Ovary (tissue), 7 donors: ENCODE measurements at regions not wholly inside any gene's neighbourhood (a gene's known extent, or its start where the extent isn't known, plus 50 kb on each side); places are given as distances from the start of the nearest gene placed in this dataset.

ENCODE experiments used
- DNase-seq, 5 donors: peaks; one replicate each; pipeline ENCODE4 v3.0.0-alpha.2; 2019 to 2020
- H3K27ac ChIP-seq, 2 donors: fragments of 200-600 bp; one replicate each; pipeline versions ENCODE4 v1.5.1 to v1.8.0; 2019 to 2022
- H3K27me3 ChIP-seq: fragments of 200-600 bp; one replicate; pipeline ENCODE4 v1.8.0; 2022
- H3K36me3 ChIP-seq: fragments of 200-600 bp; sonication (generic); one replicate; pipeline ENCODE4 v1.5.1; 2019
- H3K4me1 ChIP-seq: one replicate; pipeline ENCODE4 v1.8.1; 2013; ENCODE audit warnings: mild to moderate bottlenecking, moderate library complexity; ENCODE audit not compliant: insufficient read depth
- H3K4me3 ChIP-seq: fragments of 200-600 bp; sonication (generic); one replicate; pipeline ENCODE4 v1.5.1; 2017
- H3K9me3 ChIP-seq, 2 donors: fragments of 200-600 bp in 1 of 2; sonication (generic) in 1 of 2; one replicate each; pipeline versions ENCODE4 v1.5.1 to v1.8.1; 2013 to 2019; ENCODE audit warnings: mild to moderate bottlenecking in 1 of 2, moderate library complexity in 1 of 2
- CTCF ChIP-seq, 3 donors: fragments of 450-650 bp in 2 of 3; fragments of 200-600 bp in 1 of 3; IDR thresholded peaks; one replicate each; pipeline versions ENCODE4 v1.5.1 to v1.8.0; 2016 to 2022; ENCODE audit warnings: antibody characterized with exemption in 3 of 3, mild to moderate bottlenecking in 1 of 3
- EP300 ChIP-seq: sonication (generic); formaldehyde crosslinking; IDR thresholded peaks from one replicate; pipeline ENCODE4 v1.6.1; 2017; ENCODE audit warnings: antibody characterized with exemption
- POLR2A ChIP-seq: fragments of 450-650 bp; IDR thresholded peaks from one replicate; pipeline ENCODE4 v1.6.1; 2017; ENCODE audit warnings: antibody characterized with exemption, mild to moderate bottlenecking, moderate library complexity
- WGBS, 3 donors: extraction: QIAGEN DNeasy Blood & Tissue Kit in 1 of 3; methylation state at CpG; one replicate each; pipeline versions ENCODE4 v1.1.5 to v1.1.7; 2013 to 2017; 5-methylcytosine and 5-hydroxymethylcytosine counted together
- intact Hi-C, 4 donors: fragments of 100-400 bp; cut with DNase I; formaldehyde crosslinking; loops; one replicate each; pipeline versions ENCODE4 v1.11.0 to v1.15.1; 2022 to 2023
- donor health status: DM: no; HTN: no; CAD: no; lungs with moderate emphysema.
- donor health status: DM: no; HTN: no; CAD: no.
- donor health status: Bipolar disorder and iron deficiency.
- donor health status: DM: no; HTN: no; CAD: no.
- donor health status: DM: yes; HTN: yes; CAD: no.

GRCh38 chr14:31969699-31970240 lies 107.3 kb upstream of the ARHGAP5 start:
- WGBS, 3 donors, result 32 to 41% (median 35%) methylated on average over 2 of the region's 2 CpGs
- TF ChIP-seq EP300 (no peak), CTCF (IDR thresholded peaks at IDR 0.05) (no peak), POLR2A (no peak)
- H3K27ac ChIP-seq, result no peak overlapping the region

GRCh38 chr14:31970744-31971143 lies 106.4 kb upstream of the ARHGAP5 start:
- intact Hi-C loops, result no loop called here
- no peak for DNase-seq
- no peak overlapping the region for H3K4me3 ChIP-seq
- TF ChIP-seq EP300 (no peak), POLR2A (no peak), CTCF (IDR thresholded peaks at IDR 0.05) (no peak)
- no peaks in the 10 kb centered on the region for H3K27me3 ChIP-seq
- no peak overlapping the region for H3K27ac ChIP-seq
- H3K4me1 ChIP-seq, result peaks cover 7% of the 10 kb centered on the region
- no peaks in the 10 kb centered on the region for H3K36me3 ChIP-seq
- WGBS, 3 donors, result 92 to 100% (median 93%) methylated on average over 1 of the region's 1 CpG
- H3K9me3 ChIP-seq, result peaks cover 0 to 8% of the 10 kb centered on the region in 2 donors

More at GRCh38 chr14:31969699-31970240, 107.3 kb upstream of the ARHGAP5 start:
- H3K9me3 ChIP-seq, result peaks cover 0 to 8% of the 10 kb centered on the region in 2 donors
- no peak overlapping the region for H3K4me3 ChIP-seq
- H3K36me3 ChIP-seq, result no peaks in the 10 kb centered on the region
- intact Hi-C loops, result loop anchor here in 1 of 4 donors (10.0 kb wide), 1 partner anchor 235 kb away; the partner anchor contains the start of genes RNU6-7 and RNU6-8
- H3K4me1 ChIP-seq, result peaks cover 15% of the 10 kb centered on the region
- no peaks in the 10 kb centered on the region for H3K27me3 ChIP-seq
- DNase-seq, result no peak

- Histone ChIP-seq H3K4me1 (peaks cover 4% of the 10 kb centered on the region), H3K27me3 (no peaks in the 10 kb centered on the region), H3K9me3 (peaks cover 0 to 8% of the 10 kb centered on the region in 2 donors), H3K36me3 (no peaks in the 10 kb centered on the region), H3K4me3 (no peak overlapping the region), H3K27ac (no peak overlapping the region)
- intact Hi-C loops, result no loop called here
- no peak for TF ChIP-seq CTCF (IDR thresholded peaks at IDR 0.05)
- TF ChIP-seq POLR2A, result no peak
- no peak for TF ChIP-seq EP300
- 92 to 95% (median 93%) methylated on average over 4 of the region's 4 CpGs for WGBS, 3 donors
- no peak for DNase-seq
Observed at GRCh38 chr14:31971612-31972011, 105.5 kb upstream of the ARHGAP5 start.

- intact Hi-C loops, result no loop called here
- H3K9me3 ChIP-seq, result peaks cover 0 to 8% of the 10 kb centered on the region in 2 donors
- no peak overlapping the region for H3K4me3 ChIP-seq
- DNase-seq, result no peak
- TF ChIP-seq EP300 (no peak), POLR2A (no peak), CTCF (IDR thresholded peaks at IDR 0.05) (no peak)
- H3K36me3 ChIP-seq, result no peaks in the 10 kb centered on the region
- WGBS, 3 donors, result 89 to 96% (median 94%) methylated on average over 3 of the region's 3 CpGs
- no peak overlapping the region for H3K27ac ChIP-seq
- H3K4me1 ChIP-seq, result no peaks in the 10 kb centered on the region
- H3K27me3 ChIP-seq, result no peaks in the 10 kb centered on the region
Observed at GRCh38 chr14:31977001-31977556, 100.0 kb upstream of the ARHGAP5 start.
